ENCODE measurements at regions not wholly inside any gene's neighbourhood (a gene's known extent, or its start where the extent isn't known, plus 50 kb on each side); places are given as distances from the start of the nearest gene placed in this dataset.

GRCh38 chr10:47091421-47091820 lies 180.2 kb downstream of the PTPN20 start:
- TF ChIP-seq CTCF (conservative IDR thresholded peaks at IDR 0.05; ENCODE audit: low read length) (no peak), EZH2phosphoT487 (IDR thresholded peaks at IDR 0.05; ENCODE audit: borderline replicate concordance) (no peak)

All from Loucy (cell line).